IMR-90 (cell line): ENCODE measurements at regions not wholly inside any gene's neighbourhood (a gene's known extent, or its start where the extent isn't known, plus 50 kb on each side); places are given as distances from the start of the nearest gene placed in this dataset.

ENCODE experiments used
- BHLHE40 ChIP-seq: fragments of 150-350 bp; IDR thresholded peaks from 2 replicates; pipeline ENCODE4 v1.6.1; 2016; ENCODE audit warnings: mild to moderate bottlenecking, low read depth, low read length
- CTCF ChIP-seq: conservative IDR thresholded peaks from 2 replicates; pipeline ENCODE4 v1.5.1; 2012; ENCODE audit warnings: mild to moderate bottlenecking, low read depth, low read length, improper control_type of control experiment
- MAFK ChIP-seq: IDR thresholded peaks from 2 replicates; pipeline ENCODE4 v1.6.1; 2012; ENCODE audit warnings: low read depth, low read length, improper control_type of control experiment
- POLR2A ChIP-seq: IDR thresholded peaks from 2 replicates; pipeline ENCODE4 v1.6.1; 2012; ENCODE audit warnings: mild to moderate bottlenecking, low read depth, low read length
- RAD21 ChIP-seq: IDR thresholded peaks from 2 replicates; pipeline ENCODE4 v1.6.1; 2012; ENCODE audit warnings: low read length, improper control_type of control experiment
- RCOR1 ChIP-seq: IDR thresholded peaks from 2 replicates; pipeline ENCODE4 v1.6.1; 2012; ENCODE audit warnings: mild to moderate bottlenecking, low read length, improper control_type of control experiment; ENCODE audit not compliant: insufficient replicate concordance
- SMC3 ChIP-seq: fragments of 150-350 bp; IDR thresholded peaks from 2 replicates; pipeline ENCODE4 v1.6.1; 2016; ENCODE audit warnings: low read depth, mild to moderate bottlenecking, antibody characterized with exemption, low read length, moderate library complexity
- TF ChIP-seq, protein P1 (sequence below): fragments of 150-350 bp; IDR thresholded peaks from 2 replicates; pipeline ENCODE4 v1.6.1; 2017; ENCODE audit warnings: mild to moderate bottlenecking, antibody characterized with exemption, low read length, low read depth

DNA sequence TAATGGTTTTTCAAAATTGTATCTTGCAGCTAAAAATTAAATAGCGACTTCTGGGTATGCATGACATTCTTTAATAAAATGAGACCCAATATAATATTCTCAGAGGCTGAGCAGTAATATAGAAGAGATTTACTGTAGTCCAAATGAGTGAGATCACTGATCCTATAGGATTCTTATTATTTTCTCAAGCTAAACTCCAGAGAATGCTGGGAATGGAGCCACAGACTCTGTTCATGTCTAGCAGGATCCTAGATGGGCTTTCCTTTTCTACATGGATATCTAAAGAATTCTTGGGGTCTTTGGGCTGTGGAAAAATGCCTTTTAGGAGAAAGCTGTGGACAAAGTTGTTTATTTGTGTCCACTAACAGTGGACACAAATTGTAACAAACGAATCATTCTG is 150.7 kb upstream of the ZNF644 start:
- TF ChIP-seq POLR2A (no peak), CTCF (no peak), SMC3 (no peak), BHLHE40 (no peak), RCOR1 (no peak), RAD21 (no peak), MAFK (no peak)
- TF ChIP-seq, protein P1, sequence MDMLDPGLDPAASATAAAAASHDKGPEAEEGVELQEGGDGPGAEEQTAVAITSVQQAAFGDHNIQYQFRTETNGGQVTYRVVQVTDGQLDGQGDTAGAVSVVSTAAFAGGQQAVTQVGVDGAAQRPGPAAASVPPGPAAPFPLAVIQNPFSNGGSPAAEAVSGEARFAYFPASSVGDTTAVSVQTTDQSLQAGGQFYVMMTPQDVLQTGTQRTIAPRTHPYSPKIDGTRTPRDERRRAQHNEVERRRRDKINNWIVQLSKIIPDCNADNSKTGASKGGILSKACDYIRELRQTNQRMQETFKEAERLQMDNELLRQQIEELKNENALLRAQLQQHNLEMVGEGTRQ: no peak
